ENCODE measurements at regions not wholly inside any gene's neighbourhood (a gene's known extent, or its start where the extent isn't known, plus 50 kb on each side); places are given as distances from the start of the nearest gene placed in this dataset.
A peak's percentile ranks its signal among the peaks of the same experiment; 100 is the strongest.

DNA sequence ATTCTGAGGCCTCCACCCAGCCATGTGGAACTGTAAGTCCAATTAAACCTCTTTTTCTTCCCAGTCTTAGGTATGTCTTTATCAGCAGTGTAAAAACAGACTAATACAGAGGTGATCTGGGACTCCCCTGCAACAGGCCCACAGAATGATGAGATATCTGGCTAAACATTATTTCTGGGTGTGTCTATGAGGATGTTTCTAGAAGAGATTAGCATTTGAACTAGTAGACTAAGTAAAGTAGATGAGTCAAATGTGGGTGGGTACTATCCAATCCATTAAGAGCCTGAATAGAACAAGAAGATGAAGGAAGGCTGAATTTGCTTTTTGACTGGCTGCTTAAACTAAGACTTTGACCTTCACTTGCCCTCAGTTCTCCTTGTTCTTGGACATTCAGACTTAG is 396.5 kb upstream of the LRRC7 start:
- TF ChIP-seq OSR1 (CRISPR knock-in tag; IDR thresholded peaks at IDR 0.05) (no peak), ZNF8 (CRISPR knock-in tag; IDR thresholded peaks at IDR 0.05) (no peak), ZC3H10 (CRISPR knock-in tag; IDR thresholded peaks at IDR 0.05) (no peak), RARB (CRISPR knock-in tag; IDR thresholded peaks at IDR 0.05) (no peak), ZFP3 (CRISPR knock-in tag; IDR thresholded peaks at IDR 0.05) (no peak), CSDC2 (CRISPR knock-in tag; IDR thresholded peaks at IDR 0.05) (no peak), SNAI2 (CRISPR knock-in tag; IDR thresholded peaks at IDR 0.05) (no peak), ISL1 (CRISPR knock-in tag; IDR thresholded peaks at IDR 0.05) (no peak)
- TF ChIP-seq, protein P1, sequence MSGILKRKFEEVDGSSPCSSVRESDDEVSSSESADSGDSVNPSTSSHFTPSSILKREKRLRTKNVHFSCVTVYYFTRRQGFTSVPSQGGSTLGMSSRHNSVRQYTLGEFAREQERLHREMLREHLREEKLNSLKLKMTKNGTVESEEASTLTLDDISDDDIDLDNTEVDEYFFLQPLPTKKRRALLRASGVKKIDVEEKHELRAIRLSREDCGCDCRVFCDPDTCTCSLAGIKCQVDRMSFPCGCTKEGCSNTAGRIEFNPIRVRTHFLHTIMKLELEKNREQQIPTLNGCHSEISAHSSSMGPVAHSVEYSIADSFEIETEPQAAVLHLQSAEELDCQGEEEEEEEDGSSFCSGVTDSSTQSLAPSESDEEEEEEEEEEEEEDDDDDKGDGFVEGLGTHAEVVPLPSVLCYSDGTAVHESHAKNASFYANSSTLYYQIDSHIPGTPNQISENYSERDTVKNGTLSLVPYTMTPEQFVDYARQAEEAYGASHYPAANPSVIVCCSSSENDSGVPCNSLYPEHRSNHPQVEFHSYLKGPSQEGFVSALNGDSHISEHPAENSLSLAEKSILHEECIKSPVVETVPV (CRISPR knock-in tag; IDR thresholded peaks at IDR 0.05) = no peak
- TF ChIP-seq, protein P2, sequence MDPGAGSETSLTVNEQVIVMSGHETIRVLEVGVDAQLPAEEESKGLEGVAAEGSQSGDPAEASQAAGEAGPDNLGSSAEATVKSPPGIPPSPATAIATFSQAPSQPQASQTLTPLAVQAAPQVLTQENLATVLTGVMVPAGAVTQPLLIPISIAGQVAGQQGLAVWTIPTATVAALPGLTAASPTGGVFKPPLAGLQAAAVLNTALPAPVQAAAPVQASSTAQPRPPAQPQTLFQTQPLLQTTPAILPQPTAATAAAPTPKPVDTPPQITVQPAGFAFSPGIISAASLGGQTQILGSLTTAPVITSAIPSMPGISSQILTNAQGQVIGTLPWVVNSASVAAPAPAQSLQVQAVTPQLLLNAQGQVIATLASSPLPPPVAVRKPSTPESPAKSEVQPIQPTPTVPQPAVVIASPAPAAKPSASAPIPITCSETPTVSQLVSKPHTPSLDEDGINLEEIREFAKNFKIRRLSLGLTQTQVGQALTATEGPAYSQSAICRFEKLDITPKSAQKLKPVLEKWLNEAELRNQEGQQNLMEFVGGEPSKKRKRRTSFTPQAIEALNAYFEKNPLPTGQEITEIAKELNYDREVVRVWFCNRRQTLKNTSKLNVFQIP (CRISPR knock-in tag; IDR thresholded peaks at IDR 0.05; ENCODE audit: borderline replicate concordance, low read depth) = no peak
- TF ChIP-seq, protein P3, sequence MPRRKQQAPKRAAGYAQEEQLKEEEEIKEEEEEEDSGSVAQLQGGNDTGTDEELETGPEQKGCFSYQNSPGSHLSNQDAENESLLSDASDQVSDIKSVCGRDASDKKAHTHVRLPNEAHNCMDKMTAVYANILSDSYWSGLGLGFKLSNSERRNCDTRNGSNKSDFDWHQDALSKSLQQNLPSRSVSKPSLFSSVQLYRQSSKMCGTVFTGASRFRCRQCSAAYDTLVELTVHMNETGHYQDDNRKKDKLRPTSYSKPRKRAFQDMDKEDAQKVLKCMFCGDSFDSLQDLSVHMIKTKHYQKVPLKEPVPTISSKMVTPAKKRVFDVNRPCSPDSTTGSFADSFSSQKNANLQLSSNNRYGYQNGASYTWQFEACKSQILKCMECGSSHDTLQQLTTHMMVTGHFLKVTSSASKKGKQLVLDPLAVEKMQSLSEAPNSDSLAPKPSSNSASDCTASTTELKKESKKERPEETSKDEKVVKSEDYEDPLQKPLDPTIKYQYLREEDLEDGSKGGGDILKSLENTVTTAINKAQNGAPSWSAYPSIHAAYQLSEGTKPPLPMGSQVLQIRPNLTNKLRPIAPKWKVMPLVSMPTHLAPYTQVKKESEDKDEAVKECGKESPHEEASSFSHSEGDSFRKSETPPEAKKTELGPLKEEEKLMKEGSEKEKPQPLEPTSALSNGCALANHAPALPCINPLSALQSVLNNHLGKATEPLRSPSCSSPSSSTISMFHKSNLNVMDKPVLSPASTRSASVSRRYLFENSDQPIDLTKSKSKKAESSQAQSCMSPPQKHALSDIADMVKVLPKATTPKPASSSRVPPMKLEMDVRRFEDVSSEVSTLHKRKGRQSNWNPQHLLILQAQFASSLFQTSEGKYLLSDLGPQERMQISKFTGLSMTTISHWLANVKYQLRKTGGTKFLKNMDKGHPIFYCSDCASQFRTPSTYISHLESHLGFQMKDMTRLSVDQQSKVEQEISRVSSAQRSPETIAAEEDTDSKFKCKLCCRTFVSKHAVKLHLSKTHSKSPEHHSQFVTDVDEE (CRISPR knock-in tag; IDR thresholded peaks at IDR 0.05) = no peak
- TF ChIP-seq, protein P4, sequence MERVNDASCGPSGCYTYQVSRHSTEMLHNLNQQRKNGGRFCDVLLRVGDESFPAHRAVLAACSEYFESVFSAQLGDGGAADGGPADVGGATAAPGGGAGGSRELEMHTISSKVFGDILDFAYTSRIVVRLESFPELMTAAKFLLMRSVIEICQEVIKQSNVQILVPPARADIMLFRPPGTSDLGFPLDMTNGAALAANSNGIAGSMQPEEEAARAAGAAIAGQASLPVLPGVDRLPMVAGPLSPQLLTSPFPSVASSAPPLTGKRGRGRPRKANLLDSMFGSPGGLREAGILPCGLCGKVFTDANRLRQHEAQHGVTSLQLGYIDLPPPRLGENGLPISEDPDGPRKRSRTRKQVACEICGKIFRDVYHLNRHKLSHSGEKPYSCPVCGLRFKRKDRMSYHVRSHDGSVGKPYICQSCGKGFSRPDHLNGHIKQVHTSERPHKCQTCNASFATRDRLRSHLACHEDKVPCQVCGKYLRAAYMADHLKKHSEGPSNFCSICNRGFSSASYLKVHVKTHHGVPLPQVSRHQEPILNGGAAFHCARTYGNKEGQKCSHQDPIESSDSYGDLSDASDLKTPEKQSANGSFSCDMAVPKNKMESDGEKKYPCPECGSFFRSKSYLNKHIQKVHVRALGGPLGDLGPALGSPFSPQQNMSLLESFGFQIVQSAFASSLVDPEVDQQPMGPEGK (CRISPR knock-in tag; IDR thresholded peaks at IDR 0.05; ENCODE audit: borderline replicate concordance) = no peak
- no peak for ATAC-seq

DNA sequence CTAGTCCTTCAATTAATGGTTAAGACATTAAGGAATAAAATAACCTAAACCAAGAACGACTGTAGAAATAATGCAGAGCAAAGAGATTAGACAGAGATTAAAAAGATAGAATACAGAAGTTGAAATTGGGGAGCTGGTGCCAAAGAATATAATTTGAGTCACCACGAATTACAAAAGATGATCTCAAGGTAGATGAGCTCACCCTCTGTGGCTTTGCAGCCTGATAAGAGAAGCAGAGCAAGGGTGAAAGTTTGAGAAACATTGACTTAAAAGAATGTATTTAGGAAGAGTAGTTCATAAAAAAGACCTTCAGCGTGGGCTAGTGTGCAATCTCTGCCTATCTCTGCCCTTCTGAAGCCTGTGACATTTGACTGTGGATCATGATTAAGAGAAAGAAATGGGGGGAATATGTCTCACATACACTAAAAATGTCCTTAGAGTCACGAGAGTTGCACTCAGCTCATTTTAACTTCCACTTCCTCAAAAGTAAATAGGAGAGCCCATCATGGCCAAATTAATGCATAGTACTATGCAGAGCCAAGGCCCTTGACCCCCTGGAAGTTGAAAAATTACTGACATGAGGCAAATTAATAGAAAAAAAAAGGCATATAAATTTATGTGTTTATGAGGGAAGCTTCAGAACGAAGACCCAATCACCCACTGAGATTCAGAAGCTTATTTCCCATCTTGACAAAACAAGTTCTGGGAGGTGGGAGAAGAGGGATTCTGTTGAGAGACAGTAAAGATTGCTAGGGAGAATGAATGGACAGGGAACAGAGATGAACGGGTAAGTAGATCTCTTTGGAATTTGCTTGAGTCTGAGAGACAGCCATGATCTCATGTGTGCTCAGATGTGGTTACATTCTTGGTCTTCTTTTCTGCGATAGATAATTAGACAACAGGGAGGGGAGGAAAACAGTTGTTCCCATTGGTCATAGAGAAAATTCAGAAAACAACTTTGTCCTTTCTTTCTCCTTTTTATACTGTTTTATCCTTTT is 395.4 kb upstream of the LRRC7 start:
- ATAC-seq = no peak
- no peak for TF ChIP-seq ZNF565 (CRISPR knock-in tag; conservative IDR thresholded peaks at IDR 0.05; ENCODE audit: low read depth)
- TF ChIP-seq ZNF8 (CRISPR knock-in tag; IDR thresholded peaks at IDR 0.05) = no peak
- 0 out of 2 replicates have a peak, but pooled peaks have one; percentile 13 for TF ChIP-seq ESRRG (CRISPR knock-in tag; IDR thresholded peaks at IDR 0.05)
- no peak for TF ChIP-seq ZFP30 (CRISPR knock-in tag; IDR thresholded peaks at IDR 0.05)
- TF ChIP-seq TCF4 (CRISPR knock-in tag; IDR thresholded peaks at IDR 0.05; ENCODE audit: borderline replicate concordance) = peak; percentile 34; the same call in 1 of the 2 replicates
- peak; percentile 90 for TF ChIP-seq ISL1 (CRISPR knock-in tag; IDR thresholded peaks at IDR 0.05)
- no peak for TF ChIP-seq TOX (CRISPR knock-in tag; IDR thresholded peaks at IDR 0.05; ENCODE audit: borderline replicate concordance)
- TF ChIP-seq, protein P3 (CRISPR knock-in tag; IDR thresholded peaks at IDR 0.05) = no peak
- no peak for TF ChIP-seq GLIS3 (CRISPR knock-in tag; IDR thresholded peaks at IDR 0.05)
- TF ChIP-seq, protein P2 (CRISPR knock-in tag; IDR thresholded peaks at IDR 0.05; ENCODE audit: borderline replicate concordance, low read depth) = no peak
- TF ChIP-seq, protein P5, sequence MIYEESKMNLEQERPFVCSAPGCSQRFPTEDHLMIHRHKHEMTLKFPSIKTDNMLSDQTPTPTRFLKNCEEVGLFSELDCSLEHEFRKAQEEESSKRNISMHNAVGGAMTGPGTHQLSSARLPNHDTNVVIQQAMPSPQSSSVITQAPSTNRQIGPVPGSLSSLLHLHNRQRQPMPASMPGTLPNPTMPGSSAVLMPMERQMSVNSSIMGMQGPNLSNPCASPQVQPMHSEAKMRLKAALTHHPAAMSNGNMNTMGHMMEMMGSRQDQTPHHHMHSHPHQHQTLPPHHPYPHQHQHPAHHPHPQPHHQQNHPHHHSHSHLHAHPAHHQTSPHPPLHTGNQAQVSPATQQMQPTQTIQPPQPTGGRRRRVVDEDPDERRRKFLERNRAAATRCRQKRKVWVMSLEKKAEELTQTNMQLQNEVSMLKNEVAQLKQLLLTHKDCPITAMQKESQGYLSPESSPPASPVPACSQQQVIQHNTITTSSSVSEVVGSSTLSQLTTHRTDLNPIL (CRISPR knock-in tag; IDR thresholded peaks at IDR 0.05; ENCODE audit: low read depth) = peak; percentile 94
- no peak for TF ChIP-seq SNAI2 (CRISPR knock-in tag; IDR thresholded peaks at IDR 0.05)
- no peak for TF ChIP-seq ARNTL (CRISPR knock-in tag; IDR thresholded peaks at IDR 0.05; ENCODE audit: borderline replicate concordance, low read depth)
- no peak for TF ChIP-seq OSR1 (CRISPR knock-in tag; IDR thresholded peaks at IDR 0.05)
- TF ChIP-seq CSDC2 (CRISPR knock-in tag; IDR thresholded peaks at IDR 0.05) = no peak
- TF ChIP-seq ZC3H10 (CRISPR knock-in tag; IDR thresholded peaks at IDR 0.05) = no peak
- no peak for TF ChIP-seq RARB (CRISPR knock-in tag; IDR thresholded peaks at IDR 0.05)
- TF ChIP-seq, protein P1 (CRISPR knock-in tag; IDR thresholded peaks at IDR 0.05) = no peak
- TF ChIP-seq PPARA (CRISPR knock-in tag; IDR thresholded peaks at IDR 0.05; ENCODE audit: borderline replicate concordance) = no peak
- 0 out of 2 replicates have a peak, but pooled peaks have one; percentile 26 for TF ChIP-seq ZFP3 (CRISPR knock-in tag; IDR thresholded peaks at IDR 0.05)
